H1 (cell line): ENCODE measurements at regions not wholly inside any gene's neighbourhood (a gene's known extent, or its start where the extent isn't known, plus 50 kb on each side); places are given as distances from the start of the nearest gene placed in this dataset.

Experiments
- CTCF ChIA-PET: fragments of 300-600 bp; sonication (Branson Sonifier 250); formaldehyde crosslinking; loops from one replicate; lab custom pipeline; 2021; ENCODE audit not compliant: partially characterized antibody; lab: Charles Lee
- POLR2A ChIA-PET: fragments of 300-600 bp; sonication (Branson Sonifier 250); formaldehyde crosslinking; loops from one replicate; lab custom pipeline; 2021; ENCODE audit warnings: inconsistent platforms; ENCODE audit not compliant: partially characterized antibody; lab: Charles Lee
- DNase-seq, 2 experiments: peaks; one replicate each; pipeline versions ENCODE4 v3.0.0 to v3.0.0-alpha.2; 2010 to 2022; ENCODE audit warnings: low spot score in 2 of 2, low read depth in 1 of 2, mixed read lengths in 1 of 2
- FAIRE-seq: peaks from 2 replicates; lab custom pipeline; 2011; peaks lifted over from hg19 to GRCh38; lab: Jason Lieb, UNC
- H2AFZ ChIP-seq: 2 replicates; pipeline ENCODE4 v1.8.1; 2012; ENCODE audit warnings: low read length, inconsistent platforms
- H2AK5ac ChIP-seq: 2 replicates; pipeline ENCODE4 v1.6.1; 2013; ENCODE audit warnings: low read depth, low read length
- H2BK120ac ChIP-seq: replicated peaks from 2 replicates; pipeline ENCODE3; 2013; ENCODE audit warnings: low read depth, low read length, inconsistent platforms
- H2BK12ac ChIP-seq: 2 replicates; pipeline ENCODE4 v1.6.1; 2013; ENCODE audit warnings: low read depth, low read length
- H2BK15ac ChIP-seq: 2 replicates; pipeline ENCODE4 v1.6.1; 2013; ENCODE audit warnings: low read length
- H2BK20ac ChIP-seq: 2 replicates; pipeline ENCODE4 v1.6.1; 2013; ENCODE audit warnings: low read length
- H2BK5ac ChIP-seq: 2 replicates; pipeline ENCODE4 v1.6.1; 2013; ENCODE audit warnings: low read depth, low read length
- H3K14ac ChIP-seq: 2 replicates; pipeline ENCODE4 v1.6.1; 2013; ENCODE audit warnings: inconsistent platforms; ENCODE audit not compliant: insufficient read length
- H3K18ac ChIP-seq: 2 replicates; pipeline ENCODE4 v1.6.1; 2013; ENCODE audit warnings: low read length; ENCODE audit errors: extremely low read depth
- H3K23ac ChIP-seq: 2 replicates; pipeline ENCODE4 v1.6.1; 2013; ENCODE audit warnings: inconsistent platforms; ENCODE audit not compliant: insufficient read length
- H3K23me2 ChIP-seq: 2 replicates; pipeline ENCODE4 v1.6.1; 2013; ENCODE audit warnings: low read depth, low read length
- H3K27ac ChIP-seq: 2 replicates; pipeline ENCODE4 v1.6.1; 2011; ENCODE audit warnings: low read depth, low read length, inconsistent platforms
- H3K27me3 ChIP-seq, 4 experiments: replicated peaks in 1 of 4; 1 replicate in 1 of 4; 2 replicates in 3 of 4; pipeline versions ENCODE4 v1.6.1 to v1.8.1; 2011 to 2013; ENCODE audit warnings: low read length in 3 of 4, mild to moderate bottlenecking in 3 of 4, inconsistent platforms in 2 of 4, mixed read lengths in 2 of 4, moderate library complexity in 1 of 4; ENCODE audit not compliant: control insufficient read depth in 3 of 4, insufficient read depth in 3 of 4; ENCODE audit errors: extremely low read depth in 1 of 4
- H3K36me3 ChIP-seq, 4 experiments: 2 replicates each; pipeline versions ENCODE4 v1.6.1 to v1.8.1; 2011 to 2013; ENCODE audit warnings: mild to moderate bottlenecking in 4 of 4, low read length in 3 of 4, moderate library complexity in 2 of 4, control low read depth in 1 of 4, inconsistent platforms in 1 of 4; ENCODE audit not compliant: insufficient read depth in 4 of 4, control insufficient read depth in 2 of 4
- H3K4ac ChIP-seq: replicated peaks from 2 replicates; pipeline ENCODE3; 2013; ENCODE audit warnings: low read length, low read depth, mixed read lengths, inconsistent platforms; ENCODE audit not compliant: insufficient read length
- H3K4me1 ChIP-seq, 4 experiments: replicated peaks in 1 of 4; 1 replicate in 1 of 4; 2 replicates in 3 of 4; pipeline versions ENCODE4 v1.6.1 to v1.8.1; 2011 to 2013; ENCODE audit warnings: low read length in 3 of 4, inconsistent platforms in 2 of 4, mixed read lengths in 1 of 4; ENCODE audit not compliant: insufficient read depth in 4 of 4, control insufficient read depth in 3 of 4
- H3K4me2 ChIP-seq, 2 experiments: 2 replicates each; pipeline versions ENCODE4 v1.6.1 to v1.8.1; 2011 to 2013; ENCODE audit warnings: low read depth in 2 of 2, low read length in 2 of 2, control low read depth in 1 of 2, inconsistent platforms in 1 of 2, mild to moderate bottlenecking in 1 of 2; ENCODE audit not compliant: insufficient read depth in 1 of 2
- H3K4me3 ChIP-seq, 4 experiments: fragments of 200-600, 300-600 bp in 1 of 4; sonication (generic), shearing (Covaris generic), sonication (Bioruptor Twin) in 1 of 4; 2 replicates each; pipeline versions ENCODE4 v1.5.1 to v1.8.1; 2011 to 2016; ENCODE audit warnings: low read length in 4 of 4, low read depth in 3 of 4, control low read depth in 2 of 4, inconsistent platforms in 2 of 4, mild to moderate bottlenecking in 2 of 4, mixed read lengths in 1 of 4, moderate library complexity in 1 of 4; ENCODE audit not compliant: insufficient read depth in 2 of 4; ENCODE audit errors: extremely low read depth in 1 of 4
- H3K56ac ChIP-seq: replicated peaks from 2 replicates; pipeline ENCODE3; 2013; ENCODE audit warnings: low read depth, mild to moderate bottlenecking, mixed read lengths, low read length, inconsistent platforms; ENCODE audit not compliant: insufficient read length
- H3K79me1 ChIP-seq: 2 replicates; pipeline ENCODE4 v1.6.1; 2013; ENCODE audit warnings: low read depth, low read length, control low read depth
- H3K79me2 ChIP-seq, 2 experiments: 2 replicates each; pipeline versions ENCODE4 v1.6.1 to v1.8.1; 2012 to 2013; ENCODE audit warnings: low read length in 2 of 2, mild to moderate bottlenecking in 2 of 2, inconsistent platforms in 1 of 2; ENCODE audit not compliant: insufficient read depth in 2 of 2, control insufficient read depth in 1 of 2
- H3K9ac ChIP-seq, 4 experiments: replicated peaks in 1 of 4; 1 replicate in 1 of 4; 2 replicates in 3 of 4; pipeline versions ENCODE4 v1.6.1 to v1.8.1; 2011 to 2013; ENCODE audit warnings: low read depth in 3 of 4, low read length in 3 of 4, control low read depth in 2 of 4, mild to moderate bottlenecking in 2 of 4, moderate library complexity in 2 of 4, inconsistent platforms in 1 of 4; ENCODE audit errors: extremely low read depth in 1 of 4
- H3K9me3 ChIP-seq, 2 experiments: 2 replicates each; pipeline versions ENCODE4 v1.6.1 to v1.8.1; 2012 to 2013; ENCODE audit warnings: mild to moderate bottlenecking in 2 of 2, moderate library complexity in 2 of 2, control low read depth in 1 of 2, inconsistent platforms in 1 of 2, low read depth in 1 of 2, low read length in 1 of 2, mixed read lengths in 1 of 2; ENCODE audit not compliant: insufficient read depth in 2 of 2
- H4K20me1 ChIP-seq, 2 experiments: replicated peaks in 1 of 2; 2 replicates each; pipeline versions ENCODE3 to v1.8.1; 2011 to 2013; ENCODE audit warnings: inconsistent platforms in 2 of 2, low read length in 2 of 2, mild to moderate bottlenecking in 1 of 2; ENCODE audit not compliant: insufficient read depth in 2 of 2, control insufficient read depth in 1 of 2
- H4K5ac ChIP-seq: 2 replicates; pipeline ENCODE4 v1.6.1; 2013; ENCODE audit warnings: low read length, low read depth, mixed read lengths, inconsistent platforms; ENCODE audit not compliant: insufficient read length
- H4K8ac ChIP-seq: 2 replicates; pipeline ENCODE4 v1.8.0; 2013; ENCODE audit warnings: mild to moderate bottlenecking, moderate library complexity, low read length, inconsistent platforms; ENCODE audit not compliant: insufficient read depth; ENCODE audit errors: extremely low read depth
- H4K91ac ChIP-seq: replicated peaks from 2 replicates; pipeline ENCODE3; 2013; ENCODE audit warnings: low read length, mixed read lengths, inconsistent platforms; ENCODE audit not compliant: insufficient read length
- ASH2L ChIP-seq: fragments of 200-600, 300-600 bp; sonication (generic); IDR thresholded peaks from one replicate; pipeline ENCODE4 v1.7.1; 2017; ENCODE audit warnings: low read length
- HDAC2 ChIP-seq, 2 experiments: fragments of 300-600 bp in 1 of 2; sonication (generic) in 1 of 2; IDR thresholded peaks; 2 replicates each; pipeline ENCODE4 v1.6.1; 2011 to 2012; ENCODE audit warnings: low read depth in 2 of 2, low read length in 2 of 2, mild to moderate bottlenecking in 2 of 2, moderate library complexity in 2 of 2, borderline replicate concordance in 1 of 2, inconsistent platforms in 1 of 2
- JUND ChIP-seq: IDR thresholded peaks from 2 replicates; pipeline ENCODE4 v1.6.1; 2011; ENCODE audit warnings: mild to moderate bottlenecking, improper control_type of control experiment, low read length
- KDM5A ChIP-seq: fragments of 200-600 bp; IDR thresholded peaks from 2 replicates; pipeline ENCODE4 v1.7.1; 2012; ENCODE audit warnings: mild to moderate bottlenecking, low read length, inconsistent platforms, mixed read lengths
- POLR2AphosphoS5 ChIP-seq: IDR thresholded peaks from 2 replicates; pipeline ENCODE4 v1.6.1; 2011; ENCODE audit warnings: low read depth, low read length
- RXRA ChIP-seq: IDR thresholded peaks from 2 replicates; pipeline ENCODE4 v1.6.1; 2011; ENCODE audit warnings: low read depth, mild to moderate bottlenecking, low read length, moderate library complexity; ENCODE audit not compliant: insufficient read depth
- SAP30 ChIP-seq: fragments of 300-600 bp; sonication (generic); IDR thresholded peaks from 2 replicates; pipeline ENCODE4 v1.7.1; 2012; ENCODE audit warnings: low read length, moderate library complexity, mild to moderate bottlenecking, inconsistent platforms; ENCODE audit not compliant: insufficient read depth, insufficient replicate concordance
- SP1 ChIP-seq: IDR thresholded peaks from 2 replicates; pipeline ENCODE4 v1.6.1; 2011; ENCODE audit warnings: low read depth, low read length
- SRF ChIP-seq: IDR thresholded peaks from 2 replicates; pipeline ENCODE4 v1.6.1; 2011; ENCODE audit warnings: mild to moderate bottlenecking, low read depth, low read length, moderate library complexity
- TAF1 ChIP-seq: IDR thresholded peaks from 2 replicates; pipeline ENCODE4 v1.6.1; 2011; ENCODE audit warnings: mild to moderate bottlenecking, low read depth, low read length
- TEAD4 ChIP-seq: IDR thresholded peaks from 2 replicates; pipeline ENCODE4 v1.6.1; 2012; ENCODE audit warnings: low read depth, low read length, inconsistent platforms, mixed read lengths
- YY1 ChIP-seq: IDR thresholded peaks from 2 replicates; pipeline ENCODE4 v1.6.1; 2011; ENCODE audit warnings: low read depth, mild to moderate bottlenecking, low read length
- WGBS, 2 experiments: shearing (Covaris generic) in 1 of 2; methylation state at CpG; one replicate each; pipeline versions ENCODE4 v1.1.6 to v1.1.7; 2013 to 2015; ENCODE audit warnings: low lambda C conversion rate in 2 of 2, mixed read lengths in 2 of 2, inconsistent platforms in 1 of 2, low coverage in 1 of 2, missing lambda C conversion rate in 1 of 2; ENCODE audit not compliant: insufficient replicate concordance in 2 of 2, insufficient coverage in 1 of 2, insufficient read length in 1 of 2; ENCODE audit errors: extremely low coverage in 1 of 2, missing lambda C conversion rate in 1 of 2; 5-methylcytosine and 5-hydroxymethylcytosine counted together
- TF ChIP-seq, protein P1 (sequence below), 3 experiments: IDR thresholded peaks; 1 replicate in 2 of 3; 2 replicates in 1 of 3; pipeline versions ENCODE4 v1.5.1 to v1.6.1; 2011; ENCODE audit warnings: low read length in 3 of 3, mild to moderate bottlenecking in 3 of 3, inconsistent platforms in 2 of 3, low read depth in 1 of 3, moderate library complexity in 1 of 3; ENCODE audit not compliant: insufficient read depth in 1 of 3; ENCODE audit errors: control extremely low read depth in 1 of 3

DNA sequence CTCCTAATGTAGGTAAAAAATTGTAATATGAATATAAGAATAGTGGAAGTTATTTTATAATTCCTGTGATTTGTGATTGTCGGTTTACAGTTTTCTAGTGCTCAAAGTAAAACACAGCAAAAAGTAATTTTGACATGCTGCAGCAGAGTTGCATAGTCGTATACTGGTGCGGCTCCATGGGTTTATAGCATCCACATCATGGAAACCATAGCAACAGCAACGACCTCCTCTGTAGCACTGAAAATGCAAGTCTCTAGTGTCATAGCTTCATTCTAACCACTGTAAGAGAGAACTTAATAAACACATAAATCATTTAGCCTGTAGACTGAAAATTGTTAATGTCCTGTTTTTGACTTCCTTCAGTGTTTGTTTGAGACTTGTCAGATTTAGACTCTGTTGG lies 574.3 kb downstream of the KCNH5 start:
- Histone ChIP-seq H3K27ac (no peak overlapping the region), H4K8ac (no peak overlapping the region), H2BK5ac (no peak overlapping the region), H3K23ac (no peak overlapping the region), H2AK5ac (no peak overlapping the region), H2AFZ (no peak overlapping the region), H3K18ac (no peak overlapping the region), H3K56ac (no peak overlapping the region), H3K23me2 (no peaks in the 10 kb centered on the region), H3K79me1 (no peaks in the 10 kb centered on the region), H3K27me3 (peaks cover 0 to 2% (median 0%) of the 10 kb centered on the region in 4 experiments; a peak in 1 of 7 replicates), H2BK15ac (no peak overlapping the region), H4K20me1 (no peaks in the 10 kb centered on the region), H3K4ac (no peak overlapping the region), H4K5ac (no peak overlapping the region), H2BK12ac (no peak overlapping the region), H2BK20ac (no peak overlapping the region), H2BK120ac (no peak overlapping the region), H3K4me2 (no peak overlapping the region), H3K9ac (no peak overlapping the region), H3K79me2 (no peaks in the 10 kb centered on the region), H3K4me3 (no peak overlapping the region), H3K9me3 (no peaks in the 10 kb centered on the region), H3K14ac (no peak overlapping the region), H3K36me3 (no peaks in the 10 kb centered on the region), H3K4me1 (no peaks in the 10 kb centered on the region), H4K91ac (no peak overlapping the region)
- DNase-seq (no peak), FAIRE-seq (no peak)
- ChIA-PET CTCF (interaction anchor here (1.0 kb wide), 1 partner anchor 62 kb away, joined by 3 read pairs; no protein-coding TSS in a partner anchor), POLR2A (no interaction called here)
- WGBS, 2 experiments, result 93% methylated on average over 4 of the region's 4 CpGs; no CpG with 5 or more reads in 1 of the 2 experiments
- TF ChIP-seq ASH2L (no peak), RXRA (no peak), SRF (no peak), YY1 (no peak), HDAC2 (IDR thresholded peaks at IDR 0.05; ENCODE audit: borderline replicate concordance in 1 of 2, low read depth in 2 of 2, low read length in 2 of 2) (no peak), TEAD4 (no peak), JUND (no peak), SAP30 (no peak), TAF1 (no peak), POLR2AphosphoS5 (no peak), KDM5A (no peak), SP1 (no peak)
- TF ChIP-seq, protein P1, sequence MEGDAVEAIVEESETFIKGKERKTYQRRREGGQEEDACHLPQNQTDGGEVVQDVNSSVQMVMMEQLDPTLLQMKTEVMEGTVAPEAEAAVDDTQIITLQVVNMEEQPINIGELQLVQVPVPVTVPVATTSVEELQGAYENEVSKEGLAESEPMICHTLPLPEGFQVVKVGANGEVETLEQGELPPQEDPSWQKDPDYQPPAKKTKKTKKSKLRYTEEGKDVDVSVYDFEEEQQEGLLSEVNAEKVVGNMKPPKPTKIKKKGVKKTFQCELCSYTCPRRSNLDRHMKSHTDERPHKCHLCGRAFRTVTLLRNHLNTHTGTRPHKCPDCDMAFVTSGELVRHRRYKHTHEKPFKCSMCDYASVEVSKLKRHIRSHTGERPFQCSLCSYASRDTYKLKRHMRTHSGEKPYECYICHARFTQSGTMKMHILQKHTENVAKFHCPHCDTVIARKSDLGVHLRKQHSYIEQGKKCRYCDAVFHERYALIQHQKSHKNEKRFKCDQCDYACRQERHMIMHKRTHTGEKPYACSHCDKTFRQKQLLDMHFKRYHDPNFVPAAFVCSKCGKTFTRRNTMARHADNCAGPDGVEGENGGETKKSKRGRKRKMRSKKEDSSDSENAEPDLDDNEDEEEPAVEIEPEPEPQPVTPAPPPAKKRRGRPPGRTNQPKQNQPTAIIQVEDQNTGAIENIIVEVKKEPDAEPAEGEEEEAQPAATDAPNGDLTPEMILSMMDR (IDR thresholded peaks at IDR 0.05; ENCODE audit: control extremely low read depth in 1 of 3, insufficient read depth in 1 of 3, low read depth in 1 of 3, low read length in 3 of 3), result no peak
